K562 (cell line): ENCODE measurements at regions not wholly inside any gene's neighbourhood (a gene's known extent, or its start where the extent isn't known, plus 50 kb on each side); places are given as distances from the start of the nearest gene placed in this dataset.

Source experiments
- ATAC-seq: fragments of 200-7000 bp; cut with Tn5 transposase; 3 replicates; pipeline ENCODE4 v1.9.1; 2020; ENCODE audit warnings: moderate library complexity
- BruUV-seq: library from RNA; stranded (reverse); fragments of 400-500 nt; replicated peaks from 2 replicates; lab custom pipeline; 2021; lab: Mats Ljungman, UMichigan
- CTCF ChIA-PET: fragments of 300-600 bp; formaldehyde crosslinking; extraction: SDS; loops from one replicate; lab custom pipeline; 2021; ENCODE audit warnings: low intra/inter-chr PET ratio; lab: Yijun Ruan, JAX
- POLR2A ChIA-PET: fragments of 300-600, 350-650 bp; sonication (Branson Sonifier 250); formaldehyde crosslinking; extraction: SDS; loops from one replicate; lab custom pipeline; 2021; ENCODE audit warnings: antibody characterized with exemption, inconsistent platforms; lab: Yijun Ruan, JAX
- DNase-seq, 4 experiments: peaks; one replicate each; pipeline versions ENCODE4 v3.0.0 to v3.0.0-alpha.2; 2011 to 2018; ENCODE audit warnings: low spot score in 3 of 4, mixed read lengths in 3 of 4; ENCODE audit errors: extremely low read depth in 1 of 4
- FAIRE-seq: peaks from 2 replicates; lab custom pipeline; 2011; peaks lifted over from hg19 to GRCh38; lab: Jason Lieb, UNC
- H2AFZ ChIP-seq: 2 replicates; pipeline ENCODE4 v1.6.0; 2011; ENCODE audit warnings: low read depth, low read length, control low read depth, inconsistent platforms
- H3K27ac ChIP-seq: fragments of 200-600 bp; 3 replicates; pipeline ENCODE4 v1.8.0; 2011; ENCODE audit warnings: low read depth, mild to moderate bottlenecking, control low read depth, inconsistent platforms, low read length, moderate library complexity, mixed read lengths; ENCODE audit errors: extremely low read depth
- H3K27me3 ChIP-seq, 2 experiments: fragments of 300-600 bp in 1 of 2; 2 replicates in 1 of 2; 3 replicates in 1 of 2; pipeline versions ENCODE4 v1.6.0 to v1.8.0; 2011; ENCODE audit warnings: inconsistent platforms in 2 of 2, low read length in 2 of 2, mild to moderate bottlenecking in 1 of 2, mixed read lengths in 1 of 2, moderate library complexity in 1 of 2; ENCODE audit not compliant: control insufficient read depth in 2 of 2, insufficient read depth in 2 of 2
- H3K36me3 ChIP-seq: fragments of 300-600 bp; 3 replicates; pipeline ENCODE4 v1.8.0; 2011; ENCODE audit warnings: mild to moderate bottlenecking, low read length, inconsistent platforms; ENCODE audit not compliant: control insufficient read depth, insufficient read depth
- H3K4me1 ChIP-seq, 2 experiments: fragments of 200-600 bp in 1 of 2; replicated peaks in 1 of 2; 2 replicates in 1 of 2; 3 replicates in 1 of 2; pipeline versions ENCODE4 v1.5.1 to v1.8.0; 2011; ENCODE audit warnings: inconsistent platforms in 2 of 2, low read length in 2 of 2, mild to moderate bottlenecking in 1 of 2, mixed read lengths in 1 of 2, moderate library complexity in 1 of 2; ENCODE audit not compliant: control insufficient read depth in 2 of 2, insufficient read depth in 2 of 2
- H3K4me2 ChIP-seq: 2 replicates; pipeline ENCODE4 v1.6.1; 2011; ENCODE audit warnings: low read length, control low read depth, inconsistent platforms, mixed read lengths; ENCODE audit not compliant: insufficient read depth
- H3K4me3 ChIP-seq: fragments of 200-600 bp; sonication (generic), shearing (Covaris generic); 2 replicates; pipeline ENCODE4 v1.5.1; 2016; ENCODE audit warnings: control low read depth, inconsistent platforms
- H3K79me2 ChIP-seq: fragments of 200-600 bp; 3 replicates; pipeline ENCODE4 v1.8.0; 2011; ENCODE audit warnings: low read length, inconsistent platforms; ENCODE audit not compliant: control insufficient read depth, insufficient read depth
- H3K9ac ChIP-seq, 2 experiments: 2 replicates each; pipeline versions ENCODE4 v1.6.0 to v1.6.1; 2011; ENCODE audit warnings: low read depth in 2 of 2, low read length in 2 of 2, control low read depth in 1 of 2, inconsistent platforms in 1 of 2, mild to moderate bottlenecking in 1 of 2, mixed read lengths in 1 of 2; ENCODE audit not compliant: insufficient read depth in 1 of 2
- H3K9me1 ChIP-seq: one replicate; pipeline ENCODE4 v1.6.0; 2011; ENCODE audit warnings: inconsistent platforms, mild to moderate bottlenecking, low read length, moderate library complexity; ENCODE audit not compliant: control insufficient read depth, insufficient read depth
- H3K9me3 ChIP-seq: replicated peaks from 2 replicates; pipeline ENCODE4 v1.5.1; 2011; ENCODE audit warnings: low read depth, low read length, inconsistent platforms; ENCODE audit not compliant: control insufficient read depth, insufficient read depth
- H4K20me1 ChIP-seq: replicated peaks from 2 replicates; pipeline ENCODE4 v1.6.1; 2011; ENCODE audit warnings: low read length, inconsistent platforms, mixed read lengths; ENCODE audit not compliant: control insufficient read depth, insufficient read depth
- ARID1B ChIP-seq: fragments of 450-650 bp; IDR thresholded peaks from 2 replicates; pipeline ENCODE4 v1.6.1; 2016; ENCODE audit warnings: antibody characterized with exemption, mild to moderate bottlenecking, inconsistent platforms
- CBX2 ChIP-seq: fragments of 200-600 bp; sonication (generic); IDR thresholded peaks from one replicate; pipeline ENCODE4 v1.6.1; 2012; ENCODE audit warnings: mild to moderate bottlenecking, low read length, inconsistent platforms; ENCODE audit not compliant: insufficient read depth, poor library complexity, severe bottlenecking
- FOXA3 ChIP-seq, 2 experiments: fragments of 450-650 bp in 1 of 2; sonication (generic) in 1 of 2; formaldehyde crosslinking; IDR thresholded peaks in 1 of 2; conservative IDR thresholded peaks in 1 of 2; 2 replicates each; pipeline versions ENCODE4 v1.4.0 to v1.8.0; 2020 to 2022; ENCODE audit warnings: mild to moderate bottlenecking in 2 of 2, missing genetic modification reagents in 1 of 2
- HDAC8 ChIP-seq: fragments of 450-650 bp; IDR thresholded peaks from 2 replicates; pipeline ENCODE4 v1.6.1; 2016; ENCODE audit warnings: mild to moderate bottlenecking, missing genetic modification characterization, moderate library complexity, missing compliant biosample characterization
- PML ChIP-seq: IDR thresholded peaks from 2 replicates; pipeline ENCODE4 v1.6.1; 2012; ENCODE audit warnings: low read length, inconsistent platforms
- RAD21 ChIP-seq, 2 experiments: fragments of 250-450 bp in 1 of 2; fragments of 450-650 bp in 1 of 2; sonication (Bioruptor Pico) in 1 of 2; formaldehyde crosslinking in 1 of 2; IDR thresholded peaks in 1 of 2; conservative IDR thresholded peaks in 1 of 2; 2 replicates each; pipeline versions ENCODE4 v1.4.0 to v1.8.0; 2020 to 2022; ENCODE audit warnings: mild to moderate bottlenecking in 2 of 2, moderate library complexity in 1 of 2
- SMARCB1 ChIP-seq: IDR thresholded peaks from 2 replicates; pipeline ENCODE4 v1.6.1; 2011; ENCODE audit warnings: improper control_type of control experiment, low read depth; ENCODE audit not compliant: insufficient read length
- SPI1 ChIP-seq: IDR thresholded peaks from 2 replicates; pipeline ENCODE4 v1.6.1; 2011; ENCODE audit warnings: low read depth, low read length, control low read depth, borderline replicate concordance
- SRF ChIP-seq, 2 experiments: fragments of 250-450, 450-650 bp in 1 of 2; sonication (Bioruptor Pico) in 1 of 2; sonication (generic) in 1 of 2; formaldehyde crosslinking; IDR thresholded peaks; 2 replicates each; pipeline versions ENCODE4 v1.5.0 to v1.5.1; 2020 to 2022; ENCODE audit warnings: mild to moderate bottlenecking in 1 of 2, missing genetic modification reagents in 1 of 2
- YBX1 ChIP-seq: fragments of 450-650 bp; IDR thresholded peaks from 2 replicates; pipeline ENCODE4 v1.7.1; 2016; ENCODE audit warnings: mild to moderate bottlenecking
- ZNF644 ChIP-seq: fragments of 200-800 bp; sonication (Bioruptor generic); IDR thresholded peaks from 2 replicates; pipeline ENCODE4 v1.6.1; 2016; ENCODE audit warnings: low read depth, missing genetic modification characterization, missing compliant biosample characterization
- ZNF668 ChIP-seq: fragments of 250-450 bp; sonication (Bioruptor Pico); IDR thresholded peaks from 2 replicates; pipeline ENCODE4 v1.8.0; 2022; ENCODE audit warnings: mild to moderate bottlenecking, inconsistent platforms
- ZNF696 ChIP-seq: fragments of 250-450 bp; sonication (Bioruptor Pico); conservative IDR thresholded peaks from 2 replicates; pipeline ENCODE4 v1.4.0; 2020; ENCODE audit warnings: mild to moderate bottlenecking, moderate library complexity
- WGBS: fragments of 100-300 bp; shearing (Covaris generic); methylation state at CpG from one replicate; pipeline ENCODE4 v1.1.6; 2016; ENCODE audit warnings: low coverage, mixed read lengths; ENCODE audit not compliant: insufficient coverage; ENCODE audit errors: missing lambda C conversion rate; 5-methylcytosine and 5-hydroxymethylcytosine counted together
- in situ Hi-C: fragments of 300-500 bp; cut with MboI; formaldehyde crosslinking; loops from 4 replicates; pipeline ENCODE4 v1.15.0; 2018; ENCODE audit warnings: inconsistent platforms, mixed read lengths
- intact Hi-C: fragments of 100-400 bp; cut with micrococcal nuclease; formaldehyde crosslinking; loops from 2 replicates; pipeline ENCODE4 v1.14.2; 2022
- TF ChIP-seq, protein P1 (sequence below), 2 experiments: fragments of 450-650 bp in 1 of 2; sonication (generic) in 1 of 2; formaldehyde crosslinking in 1 of 2; IDR thresholded peaks; 2 replicates each; pipeline versions ENCODE4 v1.7.1 to v1.9.0; 2016 to 2022; ENCODE audit warnings: inconsistent platforms in 1 of 2, mild to moderate bottlenecking in 1 of 2, missing genetic modification reagents in 1 of 2

DNA sequence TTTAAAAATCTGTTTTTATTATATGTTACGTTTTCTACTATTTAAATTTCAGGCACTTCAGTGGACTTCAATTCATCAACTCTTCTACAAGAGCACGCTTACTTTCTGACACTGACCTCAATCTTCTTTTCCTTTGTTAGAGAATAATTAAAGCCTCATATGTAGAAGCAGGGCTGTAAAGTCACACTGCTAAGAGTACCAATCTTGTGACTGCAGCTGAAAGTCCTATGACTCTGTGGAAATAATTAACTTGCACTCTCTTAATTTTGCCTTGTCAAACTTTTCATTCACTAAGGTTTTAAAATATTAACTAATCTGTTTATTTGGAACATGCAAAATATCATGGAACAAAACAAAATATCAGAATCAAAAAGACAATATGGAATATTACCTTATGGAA is 498.1 kb downstream of the PCDH10 start (continued):
- TF ChIP-seq ZNF696 (CRISPR knock-in tag) (no peak), RAD21 (CRISPR knock-in tag; conservative IDR thresholded peaks at IDR 0.05 in 1 of 2, IDR thresholded peaks at IDR 0.05 in 1 of 2) (no peak), HDAC8 (tag) (no peak), SRF (CRISPR knock-in tag; IDR thresholded peaks at IDR 0.05) (no peak), YBX1 (no peak), SPI1 (no peak)

DNA sequence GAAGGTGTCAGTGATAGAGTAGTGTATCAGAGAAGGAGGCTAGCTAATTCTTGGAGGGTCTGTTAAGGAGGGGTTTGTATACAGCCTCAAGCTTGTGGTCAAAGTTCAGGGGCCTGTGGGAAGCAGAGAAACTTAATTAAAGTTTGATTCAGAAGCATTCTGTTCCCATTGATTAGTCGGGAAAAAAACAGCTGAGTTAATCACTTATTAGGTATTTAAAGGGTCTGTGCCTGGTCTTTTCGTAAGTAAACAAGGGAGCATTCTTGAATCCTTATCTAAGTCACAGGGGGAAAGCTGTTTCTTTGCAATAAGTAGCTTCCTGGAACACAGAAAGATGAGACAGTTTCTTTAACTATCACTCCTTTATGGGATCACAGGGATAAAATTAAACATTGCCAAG is 492.1 kb downstream of the PCDH10 start:
- DNase-seq (no peak), FAIRE-seq (no peak), ATAC-seq (no peak)
- Histone ChIP-seq H3K4me1 (no peaks in the 10 kb centered on the region), H4K20me1 (no peaks in the 10 kb centered on the region), H3K27me3 (no peaks in the 10 kb centered on the region), H3K4me2 (no peak overlapping the region), H3K36me3 (no peaks in the 10 kb centered on the region), H3K9me1 (no peaks in the 10 kb centered on the region), H3K9ac (no peak overlapping the region), H3K27ac (no peak overlapping the region), H3K79me2 (no peaks in the 10 kb centered on the region), H2AFZ (no peak overlapping the region), H3K9me3 (no peaks in the 10 kb centered on the region), H3K4me3 (no peak overlapping the region)
- in situ Hi-C loops: no loop called here
- WGBS: 3% methylated on average over 2 of the region's 2 CpGs
- intact Hi-C loops: no loop called here
- ChIA-PET CTCF (no interaction called here), POLR2A (no interaction called here)
- BruUV-seq: no TSS peak
- no peak for TF ChIP-seq CBX2
- 0 out of 2 replicates have a peak, but pooled peaks have one; percentile 14 for TF ChIP-seq ARID1B
- TF ChIP-seq ZNF668: no peak
- TF ChIP-seq PML: no peak
- TF ChIP-seq ZNF644 (tag): no peak
- no peak for TF ChIP-seq SMARCB1
- TF ChIP-seq, protein P1, sequence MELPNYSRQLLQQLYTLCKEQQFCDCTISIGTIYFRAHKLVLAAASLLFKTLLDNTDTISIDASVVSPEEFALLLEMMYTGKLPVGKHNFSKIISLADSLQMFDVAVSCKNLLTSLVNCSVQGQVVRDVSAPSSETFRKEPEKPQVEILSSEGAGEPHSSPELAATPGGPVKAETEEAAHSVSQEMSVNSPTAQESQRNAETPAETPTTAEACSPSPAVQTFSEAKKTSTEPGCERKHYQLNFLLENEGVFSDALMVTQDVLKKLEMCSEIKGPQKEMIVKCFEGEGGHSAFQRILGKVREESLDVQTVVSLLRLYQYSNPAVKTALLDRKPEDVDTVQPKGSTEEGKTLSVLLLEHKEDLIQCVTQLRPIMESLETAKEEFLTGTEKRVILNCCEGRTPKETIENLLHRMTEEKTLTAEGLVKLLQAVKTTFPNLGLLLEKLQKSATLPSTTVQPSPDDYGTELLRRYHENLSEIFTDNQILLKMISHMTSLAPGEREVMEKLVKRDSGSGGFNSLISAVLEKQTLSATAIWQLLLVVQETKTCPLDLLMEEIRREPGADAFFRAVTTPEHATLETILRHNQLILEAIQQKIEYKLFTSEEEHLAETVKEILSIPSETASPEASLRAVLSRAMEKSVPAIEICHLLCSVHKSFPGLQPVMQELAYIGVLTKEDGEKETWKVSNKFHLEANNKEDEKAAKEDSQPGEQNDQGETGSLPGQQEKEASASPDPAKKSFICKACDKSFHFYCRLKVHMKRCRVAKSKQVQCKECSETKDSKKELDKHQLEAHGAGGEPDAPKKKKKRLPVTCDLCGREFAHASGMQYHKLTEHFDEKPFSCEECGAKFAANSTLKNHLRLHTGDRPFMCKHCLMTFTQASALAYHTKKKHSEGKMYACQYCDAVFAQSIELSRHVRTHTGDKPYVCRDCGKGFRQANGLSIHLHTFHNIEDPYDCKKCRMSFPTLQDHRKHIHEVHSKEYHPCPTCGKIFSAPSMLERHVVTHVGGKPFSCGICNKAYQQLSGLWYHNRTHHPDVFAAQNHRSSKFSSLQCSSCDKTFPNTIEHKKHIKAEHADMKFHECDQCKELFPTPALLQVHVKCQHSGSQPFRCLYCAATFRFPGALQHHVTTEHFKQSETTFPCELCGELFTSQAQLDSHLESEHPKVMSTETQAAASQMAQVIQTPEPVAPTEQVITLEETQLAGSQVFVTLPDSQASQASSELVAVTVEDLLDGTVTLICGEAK (IDR thresholded peaks at IDR 0.05): no peak
- TF ChIP-seq, protein P1 (CRISPR knock-in tag; IDR thresholded peaks at IDR 0.05): no peak
- TF ChIP-seq FOXA3 (CRISPR knock-in tag; conservative IDR thresholded peaks at IDR 0.05 in 1 of 2, IDR thresholded peaks at IDR 0.05 in 1 of 2): peak in 1 of 2 experiments; percentile 52; a peak in 2 of 4 replicates
